ENCODE measurements at regions not wholly inside any gene's neighbourhood (a gene's known extent, or its start where the extent isn't known, plus 50 kb on each side); places are given as distances from the start of the nearest gene placed in this dataset.

DNA sequence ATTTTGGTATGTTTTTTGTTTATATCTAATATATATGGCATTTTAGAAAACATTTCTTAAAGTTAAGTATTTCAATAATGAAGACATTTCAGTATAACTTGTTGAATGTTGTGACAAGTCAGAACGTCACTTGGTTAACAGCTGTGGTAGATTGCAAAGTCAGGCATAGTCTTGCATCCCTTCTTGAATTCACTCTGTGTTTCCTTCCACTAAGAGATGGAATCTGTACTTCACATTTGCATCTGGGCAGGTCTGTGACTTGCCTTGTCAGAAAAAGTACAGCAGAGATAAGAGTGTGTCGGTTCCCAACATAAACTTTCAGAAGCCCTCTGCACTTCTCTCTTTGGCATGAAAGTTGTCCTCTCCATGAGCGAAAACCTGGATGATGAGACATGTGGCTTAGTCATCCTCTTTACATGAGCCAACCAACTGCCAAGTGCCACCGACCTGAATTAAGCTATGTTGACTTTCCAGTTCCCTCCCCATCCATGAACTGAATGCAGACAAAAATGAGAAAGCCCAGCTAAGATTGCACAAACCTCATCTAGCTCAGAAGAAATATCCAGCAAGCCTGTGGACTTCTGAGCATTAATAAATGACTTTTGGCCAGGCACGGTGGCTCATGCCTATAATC, 1730.2 kb downstream of the MRPL39 start:
- no peak for DNase-seq (ENCODE audit: extremely low read depth, low read depth)
- TF ChIP-seq, protein P1, sequence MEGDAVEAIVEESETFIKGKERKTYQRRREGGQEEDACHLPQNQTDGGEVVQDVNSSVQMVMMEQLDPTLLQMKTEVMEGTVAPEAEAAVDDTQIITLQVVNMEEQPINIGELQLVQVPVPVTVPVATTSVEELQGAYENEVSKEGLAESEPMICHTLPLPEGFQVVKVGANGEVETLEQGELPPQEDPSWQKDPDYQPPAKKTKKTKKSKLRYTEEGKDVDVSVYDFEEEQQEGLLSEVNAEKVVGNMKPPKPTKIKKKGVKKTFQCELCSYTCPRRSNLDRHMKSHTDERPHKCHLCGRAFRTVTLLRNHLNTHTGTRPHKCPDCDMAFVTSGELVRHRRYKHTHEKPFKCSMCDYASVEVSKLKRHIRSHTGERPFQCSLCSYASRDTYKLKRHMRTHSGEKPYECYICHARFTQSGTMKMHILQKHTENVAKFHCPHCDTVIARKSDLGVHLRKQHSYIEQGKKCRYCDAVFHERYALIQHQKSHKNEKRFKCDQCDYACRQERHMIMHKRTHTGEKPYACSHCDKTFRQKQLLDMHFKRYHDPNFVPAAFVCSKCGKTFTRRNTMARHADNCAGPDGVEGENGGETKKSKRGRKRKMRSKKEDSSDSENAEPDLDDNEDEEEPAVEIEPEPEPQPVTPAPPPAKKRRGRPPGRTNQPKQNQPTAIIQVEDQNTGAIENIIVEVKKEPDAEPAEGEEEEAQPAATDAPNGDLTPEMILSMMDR (IDR thresholded peaks at IDR 0.05; ENCODE audit: low read depth, low read length) = no peak

DNA sequence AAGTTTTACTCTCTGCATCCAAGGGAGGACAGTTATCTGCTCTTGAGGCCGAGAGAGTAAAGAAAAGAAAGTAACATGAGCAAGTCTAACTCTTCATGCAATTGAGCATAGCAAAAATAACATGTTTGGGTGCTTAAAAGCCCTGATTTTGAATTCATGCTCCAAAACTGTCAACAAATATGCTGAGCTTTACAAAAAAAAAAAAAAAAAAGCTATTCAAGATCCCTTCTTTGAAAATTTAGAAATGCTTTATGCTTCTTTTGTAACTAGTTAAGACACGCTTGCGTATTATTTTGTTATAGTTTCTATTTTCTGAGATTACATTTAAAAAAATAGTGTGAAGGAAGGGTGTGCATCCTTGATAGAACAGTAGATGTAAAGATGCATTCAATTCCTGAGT, 1733.0 kb downstream of the MRPL39 start:
- TF ChIP-seq, protein P1 (IDR thresholded peaks at IDR 0.05; ENCODE audit: low read depth, low read length) = no peak
- DNase-seq (ENCODE audit: extremely low read depth, low read depth) = no peak

DNA sequence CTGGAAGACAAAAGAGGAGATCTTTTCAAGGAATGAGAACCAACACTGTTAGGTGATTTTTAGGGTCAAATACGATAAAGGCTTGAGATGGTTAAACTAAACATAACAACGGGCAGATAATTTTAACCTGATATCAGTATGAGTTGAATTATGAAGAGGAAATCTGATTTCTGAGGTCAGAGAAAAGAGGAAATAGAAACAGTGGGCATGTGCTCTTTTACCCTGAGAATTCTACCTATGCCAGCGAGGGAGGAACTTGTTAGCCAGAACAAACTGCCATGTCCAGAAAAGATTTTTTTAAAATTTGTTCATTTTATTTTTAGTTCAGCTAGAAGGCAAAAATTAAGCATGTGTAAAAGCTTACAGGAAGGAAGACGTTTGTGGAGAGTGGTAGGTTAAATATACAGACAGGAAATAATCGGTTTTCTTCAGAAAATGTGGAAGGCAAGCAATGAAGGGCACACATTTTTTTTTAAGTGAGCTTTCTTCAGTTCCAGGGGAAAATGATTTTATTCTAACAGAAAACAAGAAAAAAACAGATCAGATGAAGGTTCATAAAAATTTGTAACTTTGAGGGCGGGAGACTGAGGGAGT, 1745.3 kb downstream of the MRPL39 start:
- TF ChIP-seq, protein P1 (IDR thresholded peaks at IDR 0.05; ENCODE audit: low read depth, low read length) = no peak
- no peak for DNase-seq (ENCODE audit: extremely low read depth, low read depth)

DNA sequence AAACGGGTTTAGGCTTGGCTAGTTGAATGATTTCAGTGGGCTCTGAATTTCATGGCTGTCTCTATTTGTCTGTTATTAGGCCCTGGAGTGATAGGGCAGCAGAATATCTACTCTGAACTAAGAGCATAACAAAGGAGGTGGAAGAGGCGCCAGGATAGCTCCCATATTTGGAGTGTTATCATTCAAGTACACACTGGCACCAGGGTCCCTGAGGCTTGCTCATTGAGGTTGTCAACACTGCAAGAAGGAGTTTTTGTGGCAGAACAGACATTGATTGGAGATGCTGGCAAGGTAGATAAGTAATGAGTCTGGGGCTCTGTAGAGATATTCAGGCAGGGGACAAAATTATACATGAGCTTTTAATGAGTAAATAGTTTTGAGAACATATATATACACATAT, 1748.4 kb downstream of the MRPL39 start:
- no peak for DNase-seq (ENCODE audit: extremely low read depth, low read depth)
- TF ChIP-seq, protein P1 (IDR thresholded peaks at IDR 0.05; ENCODE audit: low read depth, low read length) = no peak

DNA sequence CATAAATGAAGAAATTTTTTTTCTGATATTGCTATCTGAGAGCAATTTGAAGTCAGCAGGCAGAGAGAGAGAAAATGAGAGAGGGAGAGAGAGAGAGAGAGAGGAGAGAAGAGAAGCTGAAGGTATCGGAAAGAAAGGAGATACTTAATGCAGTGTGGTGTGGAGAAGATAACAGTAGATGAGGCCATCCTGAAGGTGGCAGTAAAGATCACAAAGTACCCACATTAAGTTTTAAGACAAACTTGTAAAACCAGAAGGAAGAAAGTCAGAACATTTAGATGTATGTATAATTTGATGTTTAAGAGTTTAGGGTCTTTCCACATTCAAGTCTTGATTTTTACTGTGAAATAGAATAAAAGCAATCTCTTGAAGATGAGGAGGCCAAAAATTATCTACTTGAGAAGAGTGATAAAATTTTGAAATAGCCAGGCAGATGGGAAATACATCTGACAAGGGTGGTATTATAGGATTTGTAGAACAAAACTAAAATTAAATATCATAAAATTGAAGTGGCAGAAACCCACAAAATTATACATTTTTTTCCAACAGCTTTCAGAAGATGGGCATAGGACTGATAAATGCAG, 1753.4 kb downstream of the MRPL39 start:
- TF ChIP-seq, protein P1 (IDR thresholded peaks at IDR 0.05; ENCODE audit: low read depth, low read length) = no peak; the same call in 1 of the 2 replicates
- DNase-seq (ENCODE audit: extremely low read depth, low read depth) = no peak

DNA sequence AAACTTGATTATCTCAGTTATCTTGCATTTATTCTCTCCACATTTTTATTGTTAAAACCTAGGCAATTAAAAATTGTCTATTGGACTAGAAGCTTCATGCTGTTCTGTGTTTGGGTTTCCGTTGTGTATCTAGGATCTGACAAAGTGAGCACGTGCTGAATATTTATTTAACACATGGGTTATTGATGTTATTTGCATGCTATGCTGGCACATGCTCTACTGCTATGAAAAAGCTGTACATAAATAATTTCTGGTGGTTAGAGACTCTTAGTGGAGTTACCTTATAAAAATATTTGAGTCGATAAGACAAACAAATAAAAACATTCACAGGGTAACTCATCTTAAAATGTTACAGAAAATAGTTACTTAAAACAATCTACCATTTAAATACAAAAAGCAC, 1769.7 kb downstream of the MRPL39 start:
- DNase-seq (ENCODE audit: extremely low read depth, low read depth) = no peak
- TF ChIP-seq, protein P1 (IDR thresholded peaks at IDR 0.05; ENCODE audit: low read depth, low read length) = no peak

DNA sequence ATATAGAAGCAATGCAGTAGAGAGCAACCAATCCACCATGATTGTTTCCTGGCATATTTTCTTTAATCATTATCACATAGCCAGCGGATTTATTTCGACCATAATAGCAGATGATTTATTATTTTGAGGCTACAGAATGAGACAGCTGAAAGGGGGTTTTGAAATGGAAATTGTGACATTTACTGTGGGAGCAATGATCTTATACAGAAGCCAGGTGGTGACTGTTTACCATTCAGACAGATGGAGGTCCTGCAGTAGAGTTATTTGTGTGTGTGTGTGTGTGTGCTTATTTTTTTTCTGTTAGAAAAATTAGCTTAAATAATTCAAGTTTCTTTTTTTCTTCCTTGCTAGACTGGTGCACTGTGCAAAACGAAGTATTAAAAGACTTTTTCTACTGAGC, 1784.5 kb downstream of the MRPL39 start:
- no peak for DNase-seq (ENCODE audit: extremely low read depth, low read depth)
- TF ChIP-seq, protein P1 (IDR thresholded peaks at IDR 0.05; ENCODE audit: low read depth, low read length) = no peak

All from AG09319 (cell line).